Astrocyte (in vitro differentiated cells and primary cell): ENCODE measurements at regions not wholly inside any gene's neighbourhood (a gene's known extent, or its start where the extent isn't known, plus 50 kb on each side); places are given as distances from the start of the nearest gene placed in this dataset.

Source experiments
- CTCF ChIP-seq: IDR thresholded peaks from 2 replicates; pipeline ENCODE4 v1.5.1; 2011; ENCODE audit warnings: low read depth, mild to moderate bottlenecking, inconsistent platforms, low read length, moderate library complexity; ENCODE audit not compliant: insufficient read depth
- EZH2 ChIP-seq: IDR thresholded peaks from 2 replicates; pipeline ENCODE4 v1.6.1; 2012; ENCODE audit warnings: mild to moderate bottlenecking, low read length, inconsistent platforms; ENCODE audit not compliant: insufficient read depth

GRCh38 chr2:71907503-71907902 lies 240.2 kb downstream of the CYP26B1 start:
- TF ChIP-seq CTCF (no peak), EZH2 (no peak)
